Iris pigment epithelial cell (primary cell): ENCODE measurements at regions not wholly inside any gene's neighbourhood (a gene's known extent, or its start where the extent isn't known, plus 50 kb on each side); places are given as distances from the start of the nearest gene placed in this dataset.

Source experiments
- DNase-seq: peaks from one replicate; pipeline ENCODE4 v3.0.0-alpha.2; 2011; ENCODE audit warnings: low read depth

GRCh38 chr11:107221748-107222285 lies 203.5 kb upstream of the GUCY1A2 start:
- no peak for DNase-seq

GRCh38 chr11:107218123-107219013 lies 200.1 kb upstream of the GUCY1A2 start:
- DNase-seq = no peak

- DNase-seq = no peak
Observed at GRCh38 chr11:107217444-107217843, 199.2 kb upstream of the GUCY1A2 start.

DNA sequence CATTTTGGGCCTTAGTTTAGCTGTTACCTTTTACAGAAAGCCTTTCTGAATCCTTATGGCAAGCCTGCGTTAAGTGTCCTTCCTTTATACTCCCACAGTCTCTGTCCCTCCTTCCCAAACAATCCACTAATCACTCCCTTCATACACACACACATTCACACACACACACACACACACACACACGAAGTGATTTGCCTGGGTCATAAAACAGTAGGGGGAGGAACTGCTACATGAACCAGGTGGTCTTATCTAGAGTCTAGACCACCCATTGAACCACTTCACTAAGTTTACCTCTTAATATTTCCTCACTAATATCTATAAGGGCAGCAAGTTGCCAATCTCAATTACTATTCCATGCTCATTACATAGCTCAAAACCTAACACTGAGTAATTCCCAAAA lies 196.7 kb upstream of the GUCY1A2 start:
- DNase-seq = no peak

DNA sequence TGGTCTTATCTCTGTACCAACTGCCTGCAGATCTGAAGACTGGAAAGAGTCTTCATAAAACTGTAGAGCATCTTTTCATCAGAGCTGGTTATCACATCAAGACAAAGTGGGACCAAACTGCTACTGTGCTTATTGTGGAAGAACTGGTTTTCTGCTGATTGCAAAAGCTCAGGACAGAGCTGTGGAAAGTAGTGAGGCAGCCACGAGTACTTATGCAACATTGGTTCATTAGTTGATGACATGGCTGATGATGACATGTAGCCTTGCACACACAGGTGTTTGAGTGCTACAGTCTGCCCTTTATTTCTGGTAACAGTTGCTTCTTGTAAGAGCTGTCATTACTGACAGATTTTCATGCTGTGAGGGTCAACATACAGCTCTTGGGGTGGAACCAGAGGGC lies 185.4 kb upstream of the GUCY1A2 start:
- DNase-seq = no peak

DNA sequence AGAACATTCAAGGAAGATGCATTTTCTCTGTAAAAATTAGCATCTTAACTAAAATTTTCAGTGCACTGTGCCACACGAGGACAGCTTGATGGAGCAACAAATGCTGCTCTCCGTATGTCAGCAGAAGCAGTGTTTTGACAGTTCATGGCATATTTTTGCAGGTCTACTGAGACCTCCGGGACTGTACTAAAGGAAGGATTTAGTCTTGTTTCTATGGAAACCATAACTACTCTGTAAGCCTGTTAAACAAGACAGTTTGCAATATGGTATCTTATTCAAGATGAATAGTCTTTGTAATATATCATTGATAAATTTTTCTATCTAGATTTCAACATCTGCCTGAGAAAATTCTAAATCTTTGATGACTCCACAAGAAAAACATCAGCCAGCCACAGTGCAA lies 184.0 kb upstream of the GUCY1A2 start:
- no peak for DNase-seq

GRCh38 chr11:107198490-107199007 lies 180.3 kb upstream of the GUCY1A2 start:
- peak; percentile 16 for DNase-seq

GRCh38 chr11:107197932-107198331 lies 179.7 kb upstream of the GUCY1A2 start:
- no peak for DNase-seq

DNA sequence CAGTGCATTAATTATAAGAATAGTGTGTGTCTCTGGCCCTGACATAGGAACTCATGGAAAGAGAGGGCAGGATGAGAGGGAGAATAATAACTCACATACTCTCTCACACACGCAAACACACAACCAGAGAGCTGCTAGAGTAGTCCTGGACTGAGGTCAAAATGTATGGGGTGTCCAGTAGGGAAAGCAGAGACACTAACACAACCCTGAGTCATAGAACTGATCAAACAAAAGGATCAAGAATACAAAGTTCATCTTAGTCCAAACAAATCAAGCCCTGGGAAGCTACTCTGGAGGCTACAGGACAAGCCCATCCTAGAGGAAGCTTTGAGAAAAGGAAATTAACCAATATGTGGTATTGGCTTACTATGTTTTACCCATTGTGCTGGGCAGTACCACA lies 178.5 kb upstream of the GUCY1A2 start:
- DNase-seq = no peak

- no peak for DNase-seq
Observed at GRCh38 chr11:107184986-107185385, 166.7 kb upstream of the GUCY1A2 start.

DNA sequence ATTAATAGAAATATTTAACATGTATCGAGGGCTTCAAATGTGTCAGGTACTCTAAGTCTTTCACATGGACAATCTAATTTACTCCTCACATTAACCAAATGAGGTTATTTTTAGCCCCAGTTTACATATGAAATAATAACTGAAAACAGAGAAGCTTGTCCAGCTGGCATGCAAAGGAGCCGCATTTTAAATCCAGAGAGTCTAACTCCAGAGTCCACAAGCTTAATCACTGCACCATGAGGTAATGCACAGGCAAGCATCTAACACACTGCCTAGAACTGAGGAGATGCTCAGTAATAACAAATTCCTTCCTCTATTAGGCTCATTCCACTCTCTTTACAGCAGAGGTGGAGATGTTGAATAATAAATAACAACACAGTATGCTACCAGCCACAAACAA lies 165.7 kb upstream of the GUCY1A2 start:
- no peak for DNase-seq

GRCh38 chr11:107182978-107183377 lies 164.7 kb upstream of the GUCY1A2 start:
- peak; percentile 11 for DNase-seq

DNA sequence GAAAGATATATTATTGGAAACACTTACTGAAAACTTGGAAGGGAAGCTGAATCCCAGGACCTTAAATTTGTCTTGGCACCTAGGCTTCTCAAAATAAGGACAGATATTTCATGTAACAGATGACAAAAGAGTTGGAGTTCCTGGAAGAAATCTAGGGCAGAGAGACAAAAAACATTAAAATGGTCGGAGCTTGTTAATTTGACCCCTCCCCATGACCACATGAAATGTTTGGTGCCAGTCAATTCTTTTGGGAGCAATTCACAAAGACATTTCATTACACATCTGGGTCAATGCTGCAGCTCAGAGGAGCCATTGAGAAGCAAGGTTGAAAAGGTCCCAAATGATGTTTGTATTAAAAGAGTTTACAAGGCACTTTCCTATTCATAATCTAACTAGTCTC lies 162.0 kb upstream of the GUCY1A2 start:
- no peak for DNase-seq

- no peak for DNase-seq
Observed at GRCh38 chr11:107179829-107180228, 161.6 kb upstream of the GUCY1A2 start.

- no peak for DNase-seq
Observed at GRCh38 chr11:107177106-107177477, 158.8 kb upstream of the GUCY1A2 start.

- DNase-seq = no peak
Observed at GRCh38 chr11:107176148-107177105, 158.2 kb upstream of the GUCY1A2 start.

GRCh38 chr11:107174856-107175255 lies 156.6 kb upstream of the GUCY1A2 start:
- no peak for DNase-seq

DNA sequence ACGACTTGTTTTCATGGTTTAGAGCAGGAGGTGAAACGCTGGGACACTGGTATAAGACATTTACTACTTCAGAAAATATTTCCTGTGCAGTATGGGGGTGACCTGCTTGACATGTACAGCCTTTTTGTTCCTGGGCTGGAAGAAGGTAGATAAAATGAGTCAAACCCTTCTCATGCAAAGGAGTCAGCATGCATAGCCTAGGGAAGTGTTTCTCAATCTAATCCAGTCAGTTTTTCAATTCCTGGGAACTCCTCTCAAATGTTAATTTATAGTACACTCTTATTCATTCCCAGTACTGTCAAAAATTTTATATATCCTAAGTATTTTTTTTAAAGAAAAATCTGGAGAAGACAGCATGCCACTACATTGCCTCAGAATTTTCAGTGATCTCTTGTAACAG lies 154.7 kb upstream of the GUCY1A2 start:
- no peak for DNase-seq

- peak; percentile 3 for DNase-seq
Observed at GRCh38 chr11:107157809-107158187, 139.5 kb upstream of the GUCY1A2 start.

GRCh38 chr11:107157146-107157808 lies 139.0 kb upstream of the GUCY1A2 start:
- DNase-seq = peak; percentile 4

DNA sequence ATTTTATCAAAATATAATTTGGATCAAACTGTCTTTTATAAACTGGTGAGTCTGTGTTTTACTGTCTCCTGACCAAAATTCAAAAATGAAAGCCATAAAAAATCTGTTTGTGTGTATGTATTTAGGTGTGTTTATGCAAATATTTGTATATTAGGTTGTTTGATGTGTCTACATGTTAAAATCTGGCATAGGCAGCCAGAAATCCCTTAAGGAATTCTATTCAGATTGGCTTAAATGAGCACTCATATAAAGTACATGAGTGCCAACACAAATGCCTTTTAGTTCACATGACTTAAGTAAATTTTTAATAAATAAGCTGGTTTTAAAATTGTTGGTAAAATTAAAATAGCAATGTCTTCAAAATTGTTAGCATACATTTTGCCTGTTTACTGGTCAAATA lies 133.3 kb upstream of the GUCY1A2 start:
- no peak for DNase-seq

DNA sequence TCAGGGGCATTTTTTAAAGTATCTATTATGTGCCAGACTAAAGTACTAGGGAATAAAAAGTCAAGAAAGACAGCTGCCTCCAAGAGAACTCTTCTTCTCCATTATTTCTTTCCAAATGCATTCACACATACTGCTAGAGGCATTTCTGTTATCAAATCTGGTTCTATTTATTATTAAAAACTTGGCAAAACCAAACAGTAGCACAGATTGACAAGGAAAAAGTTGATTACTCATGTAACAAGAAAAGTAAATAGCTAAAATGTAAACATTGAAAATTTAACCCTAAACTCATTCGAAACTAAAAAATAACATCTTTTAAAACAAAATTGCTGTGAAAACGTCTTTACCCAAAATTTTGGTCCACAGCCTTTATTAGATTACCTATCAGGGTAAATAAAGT lies 132.9 kb upstream of the GUCY1A2 start:
- DNase-seq = no peak
